IPS-15b (cell line): ENCODE measurements at regions not wholly inside any gene's neighbourhood (a gene's known extent, or its start where the extent isn't known, plus 50 kb on each side); places are given as distances from the start of the nearest gene placed in this dataset.

Source experiments
- H3K27me3 ChIP-seq: one replicate; pipeline ENCODE4 v1.6.1; 2013; ENCODE audit warnings: low read length; ENCODE audit not compliant: control insufficient read depth, insufficient read depth
- H3K36me3 ChIP-seq: one replicate; pipeline ENCODE4 v1.6.1; 2013; ENCODE audit warnings: low read length; ENCODE audit not compliant: control insufficient read depth, insufficient read depth
- H3K4me1 ChIP-seq: one replicate; pipeline ENCODE4 v1.6.1; 2013; ENCODE audit warnings: mild to moderate bottlenecking, low read length; ENCODE audit not compliant: control insufficient read depth, insufficient read depth
- H3K4me3 ChIP-seq: one replicate; pipeline ENCODE4 v1.5.1; 2013; ENCODE audit warnings: low read depth, low read length
- H3K9ac ChIP-seq: one replicate; pipeline ENCODE4 v1.6.1; 2013; ENCODE audit warnings: low read depth, mild to moderate bottlenecking, low read length
- H3K9me3 ChIP-seq: one replicate; pipeline ENCODE4 v1.6.1; 2013; ENCODE audit warnings: mild to moderate bottlenecking, low read length; ENCODE audit not compliant: control insufficient read depth, insufficient read depth

DNA sequence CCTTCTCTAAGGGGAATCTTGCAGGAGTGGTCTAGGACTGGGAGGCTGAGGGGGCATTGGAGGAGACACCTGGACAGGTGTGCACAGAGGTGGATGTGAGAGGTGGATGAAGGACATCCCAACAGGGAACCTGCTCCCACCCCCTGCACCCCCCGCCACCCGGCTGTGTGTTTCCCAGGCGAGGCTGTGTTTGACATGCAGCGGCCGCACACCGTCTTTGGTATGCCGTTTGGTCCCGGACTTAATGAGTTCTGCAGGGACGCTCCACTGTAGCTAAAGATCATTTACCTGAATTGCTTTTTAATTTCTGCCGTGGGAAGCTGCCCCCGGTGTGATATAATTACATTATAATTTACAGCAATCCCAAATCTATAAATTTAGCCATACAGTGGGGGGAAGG is 87.3 kb downstream of the GLI2 start:
- H3K4me1 ChIP-seq = peaks cover 10% of the 10 kb centered on the region
- H3K4me3 ChIP-seq = no peak overlapping the region

DNA sequence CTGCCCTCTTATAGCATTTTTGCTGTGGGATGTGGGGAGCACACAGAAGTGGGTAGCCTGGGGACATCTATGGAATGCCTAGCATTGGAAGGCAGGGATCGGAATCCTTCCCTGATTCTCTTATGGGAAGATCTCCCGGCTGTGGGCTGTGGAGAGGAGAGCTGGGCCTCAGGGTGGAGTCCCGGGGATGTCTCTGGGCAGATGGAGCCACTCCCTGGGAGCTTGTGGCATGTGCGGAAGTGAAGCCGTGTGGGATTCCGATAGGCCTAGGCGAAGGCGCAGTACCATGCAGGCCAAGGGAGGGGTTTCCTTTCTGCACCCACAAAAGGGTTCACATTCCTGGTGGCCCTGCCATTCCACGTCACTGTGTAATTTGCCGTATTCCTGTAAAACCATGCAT is 87.9 kb downstream of the GLI2 start:
- no peak overlapping the region for H3K4me3 ChIP-seq
- H3K9me3 ChIP-seq = no peaks in the 10 kb centered on the region
- H3K9ac ChIP-seq = no peak overlapping the region
- H3K36me3 ChIP-seq = peaks cover 4% of the 10 kb centered on the region
- H3K27me3 ChIP-seq = no peaks in the 10 kb centered on the region
- H3K4me1 ChIP-seq = peaks cover 10% of the 10 kb centered on the region

More for the DNA sequence above, 87.3 kb downstream of the GLI2 start:
- H3K27me3 ChIP-seq = no peaks in the 10 kb centered on the region
- no peak overlapping the region for H3K9ac ChIP-seq
- H3K36me3 ChIP-seq = peaks cover 7% of the 10 kb centered on the region
- no peaks in the 10 kb centered on the region for H3K9me3 ChIP-seq

DNA sequence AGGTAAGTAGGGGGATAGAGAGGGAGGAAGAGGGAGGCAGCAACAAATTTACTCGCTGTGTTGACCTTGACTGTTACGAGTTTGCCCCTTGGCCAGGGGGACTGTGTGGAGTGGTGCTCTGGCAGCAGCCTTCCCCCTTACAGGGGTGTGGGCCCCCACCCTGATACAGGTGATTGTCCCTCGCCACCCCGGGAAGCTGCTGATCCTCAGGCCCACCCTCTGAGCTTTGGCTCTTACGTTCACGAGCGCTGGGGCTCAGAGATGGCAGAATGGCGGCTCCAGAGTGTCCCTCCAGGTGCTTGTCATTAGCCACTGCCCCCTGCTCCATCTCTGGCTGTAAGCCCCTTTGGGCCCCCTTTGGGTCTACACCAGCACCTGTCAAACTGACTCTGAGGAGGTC is 88.6 kb downstream of the GLI2 start:
- Histone ChIP-seq H3K36me3 (peaks cover 4% of the 10 kb centered on the region), H3K9ac (no peak overlapping the region), H3K9me3 (no peaks in the 10 kb centered on the region), H3K27me3 (no peaks in the 10 kb centered on the region), H3K4me3 (no peak overlapping the region), H3K4me1 (peaks cover 10% of the 10 kb centered on the region)

DNA sequence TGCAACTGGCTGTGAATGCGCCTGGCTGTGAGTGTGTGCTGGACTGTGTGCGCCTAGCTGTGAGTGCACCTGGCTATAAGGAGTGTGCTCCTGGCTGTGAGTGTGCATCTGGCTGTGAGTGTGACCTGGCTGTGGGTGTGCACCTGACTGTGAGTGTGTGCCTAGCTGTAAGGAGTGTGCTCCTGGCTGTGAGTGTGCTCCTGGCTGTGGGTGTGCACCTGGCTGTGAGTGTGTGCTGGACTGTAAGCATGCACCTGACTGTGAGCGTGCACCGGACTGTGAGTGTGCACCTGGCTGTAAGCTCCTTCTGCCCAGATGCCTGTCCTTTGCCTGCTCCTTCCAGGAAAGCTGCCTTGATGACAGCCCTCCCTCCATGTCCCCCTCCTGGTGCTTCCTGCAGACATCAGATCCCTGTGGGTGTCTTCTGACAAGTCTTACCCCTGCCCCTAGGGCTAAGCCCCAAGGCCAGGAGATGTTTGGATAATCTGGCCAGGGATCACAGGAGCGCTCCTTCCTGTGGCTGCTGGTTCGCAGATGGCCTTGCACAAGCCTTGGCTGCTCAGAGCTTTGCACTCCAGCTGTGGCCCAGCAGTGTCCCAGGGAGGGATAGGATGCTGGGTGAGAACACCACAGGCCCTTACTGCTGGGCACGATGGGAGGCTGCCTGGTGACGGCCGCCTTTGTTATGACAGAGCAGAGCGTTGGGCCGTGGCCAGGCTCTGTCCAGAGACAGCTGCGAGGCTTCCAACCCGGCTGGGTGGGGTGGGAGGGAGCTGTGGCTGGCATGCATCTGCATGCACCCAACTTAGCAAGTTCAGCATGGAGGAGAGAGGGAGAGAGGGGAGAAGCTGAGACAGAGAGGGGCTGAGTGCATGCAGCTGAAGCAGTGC is 89.9 kb downstream of the GLI2 start:
- Histone ChIP-seq H3K27me3 (no peaks in the 10 kb centered on the region), H3K36me3 (no peaks in the 10 kb centered on the region)

DNA sequence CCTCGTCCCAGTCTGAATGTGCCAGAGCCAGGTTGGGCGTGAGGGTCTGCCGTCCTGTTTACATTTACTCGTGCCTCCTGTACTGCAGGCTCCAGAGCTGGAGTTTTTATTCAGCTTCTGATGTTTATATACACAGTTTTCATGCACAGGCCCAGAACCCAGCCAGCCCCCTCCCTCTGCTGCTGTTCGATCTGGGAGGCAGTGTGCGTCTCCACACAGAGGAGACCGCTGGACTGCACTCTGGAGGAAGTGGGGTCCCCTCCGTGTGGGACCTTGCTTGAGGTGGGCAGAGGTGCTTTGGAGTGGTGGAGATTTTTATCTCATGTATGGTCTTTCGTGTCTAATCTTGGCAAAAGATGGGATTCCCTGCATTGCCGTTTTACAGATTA is 90.6 kb downstream of the GLI2 start:
- Histone ChIP-seq H3K4me3 (no peak overlapping the region), H3K9me3 (no peaks in the 10 kb centered on the region), H3K9ac (no peak overlapping the region), H3K27me3 (no peaks in the 10 kb centered on the region), H3K36me3 (no peaks in the 10 kb centered on the region), H3K4me1 (peaks cover 2% of the 10 kb centered on the region)

More for the DNA sequence above, 89.9 kb downstream of the GLI2 start:
- Histone ChIP-seq H3K9me3 (no peaks in the 10 kb centered on the region), H3K9ac (no peak overlapping the region), H3K4me3 (no peak overlapping the region), H3K4me1 (peaks cover 3% of the 10 kb centered on the region)

DNA sequence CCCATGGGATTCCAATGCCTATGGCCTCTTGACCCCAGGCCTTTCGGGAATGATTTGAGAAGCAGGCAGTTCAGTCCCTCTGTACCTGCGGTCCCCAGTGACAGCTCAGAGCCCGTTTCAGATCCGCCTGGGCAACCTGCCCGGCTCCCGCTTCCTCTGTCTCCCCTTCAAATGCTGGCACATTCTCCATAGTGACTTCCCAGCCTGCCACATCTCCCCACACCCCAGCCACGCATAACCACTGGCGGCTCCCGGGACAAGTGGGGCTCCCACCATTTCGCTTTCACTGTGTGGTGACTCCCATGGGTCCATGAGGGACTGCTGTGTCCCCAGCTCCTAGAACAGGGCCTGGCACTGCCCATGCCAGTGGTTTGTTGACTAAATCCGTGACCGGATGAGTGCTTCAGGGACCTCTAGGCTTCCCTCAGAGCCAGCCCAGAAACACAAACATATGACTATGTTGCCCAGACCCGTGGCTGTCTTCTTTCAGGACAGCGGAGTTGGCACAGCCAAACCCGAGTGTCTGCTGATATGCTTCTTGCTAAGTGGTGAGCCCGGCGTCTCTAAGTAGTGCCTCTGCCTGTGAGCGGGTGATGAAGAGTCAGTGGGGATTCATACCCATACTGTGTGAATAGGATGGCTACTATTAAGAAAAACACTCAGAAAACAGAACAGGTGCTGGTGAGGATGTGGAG is 91.2 kb downstream of the GLI2 start:
- H3K9me3 ChIP-seq = no peaks in the 10 kb centered on the region
- H3K4me1 ChIP-seq = peaks cover 2% of the 10 kb centered on the region
- no peaks in the 10 kb centered on the region for H3K36me3 ChIP-seq
- H3K27me3 ChIP-seq = no peaks in the 10 kb centered on the region
- no peak overlapping the region for H3K9ac ChIP-seq
- no peak overlapping the region for H3K4me3 ChIP-seq

DNA sequence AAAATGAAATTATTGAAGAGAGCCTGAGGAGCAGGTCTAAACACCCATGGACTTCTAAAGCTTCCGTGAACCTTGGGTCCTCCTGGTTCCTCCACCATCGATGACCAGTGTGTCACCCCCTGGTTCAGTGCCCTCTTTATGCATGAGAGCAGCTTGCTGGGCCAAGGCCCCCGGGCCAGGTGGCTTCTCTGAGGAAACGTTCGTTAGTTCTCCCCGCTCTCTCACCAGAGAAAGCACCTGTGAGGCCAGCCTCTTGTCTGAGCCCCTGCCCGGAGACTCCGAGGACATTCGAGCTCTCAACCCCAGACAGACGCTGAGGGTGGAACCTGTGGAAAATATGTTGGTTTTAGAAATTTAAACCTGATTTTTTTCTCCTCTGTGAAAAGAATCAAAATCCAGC is 92.4 kb downstream of the GLI2 start:
- H3K36me3 ChIP-seq = no peaks in the 10 kb centered on the region
- no peak overlapping the region for H3K4me3 ChIP-seq
- no peaks in the 10 kb centered on the region for H3K9me3 ChIP-seq

DNA sequence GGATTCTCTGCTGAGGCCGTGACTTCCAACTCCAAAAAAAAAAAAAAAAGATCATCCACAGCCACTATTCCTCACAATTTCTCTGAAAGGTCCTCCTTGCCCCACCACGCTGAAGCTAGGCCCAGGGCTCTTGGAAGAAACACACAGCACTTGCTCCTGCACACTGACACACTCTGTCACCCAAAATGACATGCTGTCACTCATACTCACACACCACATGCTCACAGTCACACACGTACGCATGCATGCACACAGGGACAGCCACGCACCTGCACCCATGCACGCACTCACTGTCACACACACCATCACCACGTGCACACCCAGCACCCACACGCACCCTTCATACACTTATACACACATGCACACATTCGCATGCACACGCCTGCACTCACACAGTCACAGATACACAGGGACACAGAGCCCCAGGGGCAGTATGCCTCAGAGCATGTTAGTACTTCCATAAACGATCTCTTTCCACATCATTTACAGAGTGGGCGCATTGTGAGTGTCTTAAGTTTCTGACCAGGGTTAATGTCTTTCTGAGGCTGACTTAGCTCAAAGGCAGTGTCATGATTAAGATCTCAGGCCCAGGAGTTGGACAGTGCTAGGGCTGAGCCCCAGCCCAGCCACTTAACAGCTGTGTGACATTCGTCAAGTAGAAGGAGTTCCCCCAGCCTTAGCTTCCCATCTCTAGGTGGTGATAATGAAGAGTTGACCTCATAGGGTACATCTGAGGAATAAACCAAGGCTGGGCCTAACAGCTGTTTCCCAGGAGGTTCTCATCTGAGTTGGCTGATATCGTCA is 93.4 kb downstream of the GLI2 start:
- no peaks in the 10 kb centered on the region for H3K4me1 ChIP-seq
- no peak overlapping the region for H3K4me3 ChIP-seq
- H3K9ac ChIP-seq = no peak overlapping the region

More for the DNA sequence above, 92.4 kb downstream of the GLI2 start:
- H3K4me1 ChIP-seq = no peaks in the 10 kb centered on the region
- H3K9ac ChIP-seq = no peak overlapping the region
- H3K27me3 ChIP-seq = no peaks in the 10 kb centered on the region

DNA sequence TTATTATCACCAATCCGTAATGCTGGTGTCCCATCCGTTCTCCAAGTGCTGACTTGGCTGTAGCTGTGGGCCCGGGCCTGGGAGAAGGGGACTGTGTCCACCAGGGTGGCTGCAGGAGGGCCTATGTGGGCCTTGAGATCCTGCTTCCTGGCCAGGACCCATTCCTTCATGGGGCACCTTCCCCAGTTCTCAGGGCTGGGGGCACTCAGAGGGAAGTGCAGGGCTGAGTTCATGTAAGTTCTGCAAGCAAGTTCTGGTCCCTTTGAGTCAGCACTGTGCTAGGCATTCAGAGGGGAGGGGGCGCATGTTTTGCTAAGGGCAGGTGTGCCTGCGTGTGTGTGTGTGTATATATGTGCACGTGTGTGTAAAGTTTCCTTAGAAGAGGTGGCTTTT is 94.0 kb downstream of the GLI2 start:
- no peak overlapping the region for H3K9ac ChIP-seq

More for the DNA sequence above, 93.4 kb downstream of the GLI2 start:
- H3K36me3 ChIP-seq = no peaks in the 10 kb centered on the region
- no peaks in the 10 kb centered on the region for H3K27me3 ChIP-seq
- no peaks in the 10 kb centered on the region for H3K9me3 ChIP-seq

DNA sequence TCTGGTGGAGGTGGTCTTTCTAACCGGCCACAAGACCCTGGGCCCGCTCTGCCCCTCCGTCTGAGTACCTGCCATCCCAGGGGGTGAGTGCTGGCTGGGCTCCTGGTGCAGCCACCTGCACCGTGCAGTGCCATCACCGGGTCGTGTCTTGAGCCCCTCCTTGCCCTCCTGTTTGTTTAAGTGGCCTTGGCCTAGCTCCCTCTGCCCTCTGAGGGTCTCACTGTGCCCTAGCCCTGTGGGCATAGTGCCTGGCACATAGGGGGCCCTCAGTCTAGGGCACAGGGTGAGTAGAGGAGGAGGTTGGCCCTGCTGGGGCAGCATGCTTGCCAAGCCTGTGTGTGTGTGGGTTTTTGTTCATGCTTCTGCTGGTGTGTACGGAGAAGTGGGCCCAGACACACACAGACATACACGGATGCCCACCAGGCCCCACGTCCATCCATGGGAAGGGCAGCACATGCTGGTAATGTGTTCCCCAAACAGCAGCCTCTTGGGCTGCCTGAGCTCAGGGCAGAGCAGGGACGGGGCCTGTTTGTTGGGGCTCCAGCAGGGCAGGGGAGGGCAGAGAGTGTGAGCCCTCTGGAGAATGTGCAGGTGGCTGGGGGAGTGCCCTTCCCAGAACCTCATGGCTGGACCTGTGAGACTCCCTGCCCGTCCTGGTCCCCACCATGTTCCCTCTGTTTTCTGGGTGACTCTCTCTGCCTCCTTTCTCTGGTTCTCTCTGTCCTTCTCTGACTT is 94.6 kb downstream of the GLI2 start:
- Histone ChIP-seq H3K27me3 (no peaks in the 10 kb centered on the region), H3K9me3 (no peaks in the 10 kb centered on the region), H3K4me3 (no peak overlapping the region), H3K4me1 (peaks cover 3% of the 10 kb centered on the region), H3K9ac (no peak overlapping the region), H3K36me3 (no peaks in the 10 kb centered on the region)

More for the DNA sequence above, 94.0 kb downstream of the GLI2 start:
- H3K9me3 ChIP-seq = no peaks in the 10 kb centered on the region
- no peak overlapping the region for H3K4me3 ChIP-seq
- H3K27me3 ChIP-seq = no peaks in the 10 kb centered on the region
- H3K36me3 ChIP-seq = no peaks in the 10 kb centered on the region
- peaks cover under 1% of the 10 kb centered on the region for H3K4me1 ChIP-seq

DNA sequence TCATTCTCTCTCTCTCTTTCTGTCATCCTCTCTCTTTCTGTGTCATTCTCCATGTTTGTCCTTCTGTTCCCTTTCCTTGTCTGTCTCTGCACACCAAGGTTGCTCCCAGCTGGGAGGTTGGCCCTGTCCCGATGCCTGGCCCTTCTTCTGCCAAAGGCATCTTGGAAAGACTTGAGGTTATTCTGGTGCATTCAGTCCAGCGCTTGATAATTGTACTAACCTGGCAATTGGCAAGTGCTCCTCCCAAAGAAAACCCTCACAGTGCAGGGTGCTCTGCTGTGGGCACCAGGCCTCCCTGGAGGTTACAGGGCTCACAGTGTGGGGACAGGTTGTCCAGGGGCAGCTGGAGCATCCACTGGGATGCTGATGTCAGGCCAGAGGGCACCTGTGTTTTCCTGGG is 95.4 kb downstream of the GLI2 start:
- no peaks in the 10 kb centered on the region for H3K9me3 ChIP-seq
- H3K9ac ChIP-seq = no peak overlapping the region
- no peaks in the 10 kb centered on the region for H3K36me3 ChIP-seq
- peaks cover 3% of the 10 kb centered on the region for H3K4me1 ChIP-seq
- H3K27me3 ChIP-seq = no peaks in the 10 kb centered on the region
- no peak overlapping the region for H3K4me3 ChIP-seq
